ENCODE measurements at regions not wholly inside any gene's neighbourhood (a gene's known extent, or its start where the extent isn't known, plus 50 kb on each side); places are given as distances from the start of the nearest gene placed in this dataset.
A peak's percentile ranks its signal among the peaks of the same experiment; 100 is the strongest.
"Not testable (repeated sequence)": the region's sequence is repeated elsewhere in the genome, so short reads cannot be mapped to it uniquely, and the experiment has no call there.

- DNase-seq (ENCODE audit: low read depth in 2 of 2): no peak
Observed at GRCh38 chr2:12448846-12449505, 267.8 kb upstream of the TRIB2 start.

- no peak for DNase-seq (ENCODE audit: low read depth in 2 of 2)
Observed at GRCh38 chr2:12451726-12452125, 265.0 kb upstream of the TRIB2 start.

GRCh38 chr2:12452185-12452584 is 264.6 kb upstream of the TRIB2 start:
- DNase-seq (ENCODE audit: low read depth in 2 of 2): no peak

- DNase-seq (ENCODE audit: low read depth in 2 of 2): no peak
Observed at GRCh38 chr2:12453731-12454130, 263.0 kb upstream of the TRIB2 start.

GRCh38 chr2:12455661-12456060 is 261.1 kb upstream of the TRIB2 start:
- DNase-seq (ENCODE audit: low read depth in 2 of 2): no peak

GRCh38 chr2:12456293-12457106 is 260.2 kb upstream of the TRIB2 start:
- peak in 1 of 2 donors; percentile 21 for DNase-seq (ENCODE audit: low read depth in 2 of 2)

GRCh38 chr2:12457831-12458230 is 258.9 kb upstream of the TRIB2 start:
- no peak for DNase-seq (ENCODE audit: low read depth in 2 of 2)

- no peak for DNase-seq (ENCODE audit: low read depth in 2 of 2)
Observed at GRCh38 chr2:12463189-12463588, 253.5 kb upstream of the TRIB2 start.

- DNase-seq (ENCODE audit: low read depth in 2 of 2): no peak
Observed at GRCh38 chr2:12465631-12466135, 251.1 kb upstream of the TRIB2 start.

GRCh38 chr2:12467303-12467702 is 249.4 kb upstream of the TRIB2 start:
- no peak for DNase-seq (ENCODE audit: low read depth in 2 of 2)

- no peak for DNase-seq (ENCODE audit: low read depth in 2 of 2)
Observed at GRCh38 chr2:12469141-12469561, 247.6 kb upstream of the TRIB2 start.

- not testable (repeated sequence) for DNase-seq (ENCODE audit: low read depth in 2 of 2)
Observed at GRCh38 chr2:12472265-12472664, 244.5 kb upstream of the TRIB2 start.

- DNase-seq (ENCODE audit: low read depth in 2 of 2): no peak
Observed at GRCh38 chr2:12478151-12479064, 238.3 kb upstream of the TRIB2 start.

- DNase-seq (ENCODE audit: low read depth in 2 of 2): no peak
Observed at GRCh38 chr2:12479065-12479601, 237.6 kb upstream of the TRIB2 start.

GRCh38 chr2:12484536-12485115 is 232.1 kb upstream of the TRIB2 start:
- DNase-seq (ENCODE audit: low read depth in 2 of 2): no peak

GRCh38 chr2:12486205-12487118 is 230.3 kb upstream of the TRIB2 start:
- DNase-seq (ENCODE audit: low read depth in 2 of 2): no peak

GRCh38 chr2:12487253-12488004 is 229.3 kb upstream of the TRIB2 start:
- DNase-seq (ENCODE audit: low read depth in 2 of 2): no peak

- DNase-seq (ENCODE audit: low read depth in 2 of 2): no peak
Observed at GRCh38 chr2:12488352-12489318, 228.1 kb upstream of the TRIB2 start.
